HEK293 (cell line): ENCODE measurements at regions not wholly inside any gene's neighbourhood (a gene's known extent, or its start where the extent isn't known, plus 50 kb on each side); places are given as distances from the start of the nearest gene placed in this dataset.

Experiments
- CTCF ChIA-PET: fragments of 350-600 bp; formaldehyde crosslinking; extraction: SDS; loops from one replicate; lab custom pipeline; 2021; ENCODE audit warnings: antibody characterized with exemption; lab: Yijun Ruan, JAX
- POLR2A ChIA-PET: fragments of 300-600 bp; formaldehyde crosslinking; extraction: SDS; loops from one replicate; lab custom pipeline; 2020; ENCODE audit warnings: antibody characterized with exemption, inconsistent platforms; lab: Yijun Ruan, JAX
- H3K27ac ChIP-seq: fragments of 200-500 bp; sonication (Bioruptor generic); 2 replicates; pipeline ENCODE4 v1.5.1; 2014; ENCODE audit warnings: low read depth, low read length, control low read depth, inconsistent platforms; ENCODE audit errors: extremely low read depth
- H3K36me3 ChIP-seq, 2 experiments: fragments of 200-500 bp in 1 of 2; sonication (Bioruptor generic) in 1 of 2; 1 replicate in 1 of 2; 2 replicates in 1 of 2; pipeline ENCODE4 v1.5.1; 2014 to 2017; ENCODE audit warnings: inconsistent platforms in 2 of 2, low read length in 2 of 2; ENCODE audit not compliant: control insufficient read depth in 2 of 2, insufficient read depth in 1 of 2
- H3K4me1 ChIP-seq: fragments of 200-500 bp; sonication (Bioruptor generic); 2 replicates; pipeline ENCODE4 v1.5.1; 2014; ENCODE audit warnings: mild to moderate bottlenecking, low read length, inconsistent platforms; ENCODE audit not compliant: control insufficient read depth, insufficient read depth
- H3K4me3 ChIP-seq: 2 replicates; pipeline ENCODE4 v1.5.1; 2011; ENCODE audit warnings: low read depth, mild to moderate bottlenecking, control low read depth, low read length, moderate library complexity
- H3K9me3 ChIP-seq: fragments of 200-500 bp; sonication (Bioruptor generic); 2 replicates; pipeline ENCODE4 v1.5.1; 2014; ENCODE audit warnings: low read depth, low read length, inconsistent platforms; ENCODE audit not compliant: control insufficient read depth, insufficient read depth
- HOXD13 ChIP-seq: sonication (generic); formaldehyde crosslinking; IDR thresholded peaks from 2 replicates; pipeline ENCODE4 v1.8.0; 2022; ENCODE audit warnings: missing genetic modification reagents, borderline replicate concordance
- KLF16 ChIP-seq: fragments of 450-650 bp; formaldehyde crosslinking; IDR thresholded peaks from 2 replicates; pipeline ENCODE4 v1.5.1; 2017; ENCODE audit warnings: missing biosample characterization, missing genetic modification characterization
- PRDM1 ChIP-seq: fragments of 450-650 bp; formaldehyde crosslinking; IDR thresholded peaks from 2 replicates; pipeline ENCODE4; 2016; ENCODE audit warnings: missing biosample characterization, missing genetic modification characterization
- SALL2 ChIP-seq: fragments of 450-650 bp; formaldehyde crosslinking; IDR thresholded peaks from 2 replicates; pipeline ENCODE4 v1.5.0; 2017; ENCODE audit warnings: missing biosample characterization, mild to moderate bottlenecking, missing genetic modification characterization, borderline replicate concordance
- SP7 ChIP-seq: fragments of 450-650 bp; formaldehyde crosslinking; IDR thresholded peaks from 2 replicates; pipeline ENCODE4 v1.5.1; 2016; ENCODE audit warnings: missing biosample characterization, missing genetic modification characterization
- TRIM28 ChIP-seq: IDR thresholded peaks from 2 replicates; pipeline ENCODE4 v1.6.1; 2011; ENCODE audit warnings: low read length, control low read depth, borderline replicate concordance
- YY2 ChIP-seq: fragments of 450-650 bp; formaldehyde crosslinking; IDR thresholded peaks from 2 replicates; pipeline ENCODE4 v1.5.1; 2016; ENCODE audit warnings: missing biosample characterization, missing genetic modification characterization
- ZBTB21 ChIP-seq: fragments of 450-650 bp; formaldehyde crosslinking; IDR thresholded peaks from 2 replicates; pipeline ENCODE4 v1.5.1; 2017; ENCODE audit warnings: missing biosample characterization, missing genetic modification characterization
- ZFP37 ChIP-seq: fragments of 450-650 bp; formaldehyde crosslinking; IDR thresholded peaks from 2 replicates; pipeline ENCODE4 v1.5.1; 2016; ENCODE audit warnings: missing biosample characterization, missing genetic modification characterization
- ZNF133 ChIP-seq: fragments of 450-650 bp; formaldehyde crosslinking; IDR thresholded peaks from 2 replicates; pipeline ENCODE4 v1.5.1; 2016; ENCODE audit warnings: missing biosample characterization, missing genetic modification characterization
- ZNF157 ChIP-seq: fragments of 450-650 bp; formaldehyde crosslinking; IDR thresholded peaks from 2 replicates; pipeline ENCODE4 v1.5.1; 2016; ENCODE audit warnings: missing biosample characterization, missing genetic modification characterization
- ZNF16 ChIP-seq: fragments of 450-650 bp; formaldehyde crosslinking; IDR thresholded peaks from 2 replicates; pipeline ENCODE4 v1.5.1; 2016; ENCODE audit warnings: low read depth, missing biosample characterization, missing genetic modification characterization
- ZNF184 ChIP-seq: fragments of 450-650 bp; IDR thresholded peaks from 2 replicates; pipeline ENCODE4 v1.5.1; 2018; ENCODE audit warnings: missing biosample characterization, mild to moderate bottlenecking, missing genetic modification characterization
- ZNF24 ChIP-seq: fragments of 450-650 bp; formaldehyde crosslinking; IDR thresholded peaks from 2 replicates; pipeline ENCODE4 v1.5.1; 2016; ENCODE audit warnings: missing biosample characterization, missing genetic modification characterization
- ZNF292 ChIP-seq: fragments of 450-650 bp; formaldehyde crosslinking; IDR thresholded peaks from 2 replicates; pipeline ENCODE4 v1.5.1; 2016; ENCODE audit warnings: low read depth, missing biosample characterization, missing genetic modification characterization, borderline replicate concordance
- ZNF354C ChIP-seq: fragments of 450-650 bp; formaldehyde crosslinking; IDR thresholded peaks from 2 replicates; pipeline ENCODE4 v1.5.1; 2016; ENCODE audit warnings: missing biosample characterization, missing genetic modification characterization, low read depth, borderline replicate concordance
- ZNF501 ChIP-seq: fragments of 450-650 bp; formaldehyde crosslinking; IDR thresholded peaks from 2 replicates; pipeline ENCODE4 v1.5.1; 2016; ENCODE audit warnings: missing biosample characterization, missing genetic modification characterization
- ZNF571 ChIP-seq: fragments of 450-650 bp; formaldehyde crosslinking; IDR thresholded peaks from 2 replicates; pipeline ENCODE4 v1.5.0; 2017; ENCODE audit warnings: missing biosample characterization, missing genetic modification characterization
- ZNF600 ChIP-seq: fragments of 450-650 bp; formaldehyde crosslinking; IDR thresholded peaks from 2 replicates; pipeline ENCODE4 v1.5.1; 2016; ENCODE audit warnings: missing biosample characterization, missing genetic modification characterization
- ZNF624 ChIP-seq: fragments of 450-650 bp; formaldehyde crosslinking; IDR thresholded peaks from 2 replicates; pipeline ENCODE4 v1.5.1; 2017; ENCODE audit warnings: missing biosample characterization, missing genetic modification characterization
- ZNF670 ChIP-seq: fragments of 450-650 bp; formaldehyde crosslinking; IDR thresholded peaks from 2 replicates; pipeline ENCODE4 v1.5.1; 2016; ENCODE audit warnings: missing biosample characterization, missing genetic modification characterization, low read depth
- ZNF791 ChIP-seq: fragments of 450-650 bp; formaldehyde crosslinking; IDR thresholded peaks from 2 replicates; pipeline ENCODE4 v1.5.1; 2016; ENCODE audit warnings: missing biosample characterization, missing genetic modification characterization
- ZSCAN30 ChIP-seq: fragments of 450-650 bp; IDR thresholded peaks from 2 replicates; pipeline ENCODE4 v1.5.1; 2018; ENCODE audit warnings: missing biosample characterization, mild to moderate bottlenecking, missing genetic modification characterization, moderate library complexity
- ZXDB ChIP-seq: fragments of 450-650 bp; formaldehyde crosslinking; IDR thresholded peaks from 2 replicates; pipeline ENCODE4 v1.5.1; 2016; ENCODE audit warnings: missing biosample characterization, missing genetic modification characterization
- TF ChIP-seq, protein P1 (sequence below): fragments of 450-650 bp; formaldehyde crosslinking; IDR thresholded peaks from 2 replicates; pipeline ENCODE4 v1.5.1; 2017; ENCODE audit warnings: missing biosample characterization, missing genetic modification characterization
- TF ChIP-seq, protein P2 (sequence below): fragments of 450-650 bp; formaldehyde crosslinking; IDR thresholded peaks from 2 replicates; pipeline ENCODE4 v1.5.1; 2016; ENCODE audit warnings: missing biosample characterization, missing genetic modification characterization

DNA sequence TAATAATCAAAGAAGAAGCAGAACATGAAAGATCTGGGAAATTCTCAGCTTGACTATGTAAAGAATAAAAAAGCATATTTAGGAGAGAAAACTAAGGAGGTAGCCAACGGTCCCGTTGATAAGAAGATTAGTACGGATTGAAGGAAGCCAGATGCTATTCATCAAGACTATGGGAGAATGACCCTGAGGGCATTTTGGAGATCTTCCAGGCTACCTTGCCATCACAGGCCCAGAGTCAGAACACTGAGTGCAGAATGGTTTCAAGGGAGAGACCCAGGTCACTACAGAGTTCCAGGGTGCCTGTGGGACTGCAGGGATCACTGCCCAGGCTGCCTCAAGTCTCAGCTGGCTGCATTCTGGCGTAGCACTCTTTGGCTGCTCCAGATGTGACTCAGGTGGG, 752.9 kb upstream of the ARPP21 start:
- TF ChIP-seq KLF16 (tag by site-specific recombination): no peak
- TF ChIP-seq YY2 (tag by site-specific recombination): no peak
- TF ChIP-seq ZNF184 (tag by site-specific recombination): no peak
- no peak for TF ChIP-seq ZFP37 (tag by site-specific recombination)
- no peak for TF ChIP-seq ZNF157 (tag by site-specific recombination)
- TF ChIP-seq ZNF600 (tag by site-specific recombination): no peak
- no peak for TF ChIP-seq ZNF24 (tag by site-specific recombination)
- no peak for TF ChIP-seq HOXD13 (CRISPR knock-in tag)
- no peak for TF ChIP-seq ZXDB (tag by site-specific recombination)
- H3K27ac ChIP-seq: no peak overlapping the region
- POLR2A ChIA-PET: no interaction called here
- CTCF ChIA-PET: no interaction called here
- no peaks in the 10 kb centered on the region for H3K36me3 ChIP-seq
- H3K4me3 ChIP-seq: no peak overlapping the region
- H3K4me1 ChIP-seq: no peaks in the 10 kb centered on the region
- no peaks in the 10 kb centered on the region for H3K9me3 ChIP-seq

DNA sequence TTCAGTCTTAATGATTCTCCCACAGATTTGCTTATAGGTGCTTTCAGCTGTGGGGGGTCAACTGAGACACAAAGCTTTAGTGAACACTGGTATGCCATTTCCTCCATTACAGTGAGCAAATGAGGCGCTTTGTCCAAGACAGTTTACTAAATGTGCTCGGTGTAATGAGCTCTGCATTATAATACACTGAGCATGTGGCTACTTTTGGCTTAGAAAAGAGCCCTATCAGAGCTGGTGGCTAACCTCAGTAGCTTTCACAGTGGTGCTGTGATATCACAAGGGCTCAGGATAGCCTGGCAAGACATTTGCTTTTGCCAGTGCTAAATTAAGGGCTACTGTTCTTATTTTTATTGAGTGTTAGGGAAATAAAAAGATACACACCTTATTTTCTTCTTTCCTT, 749.7 kb upstream of the ARPP21 start:
- no peaks in the 10 kb centered on the region for H3K4me1 ChIP-seq
- H3K9me3 ChIP-seq: no peaks in the 10 kb centered on the region
- ChIA-PET POLR2A (no interaction called here), CTCF (no interaction called here)
- no peak overlapping the region for H3K4me3 ChIP-seq
- H3K36me3 ChIP-seq: no peaks in the 10 kb centered on the region
- H3K27ac ChIP-seq: no peak overlapping the region
- no peak for TF ChIP-seq ZSCAN30 (tag by site-specific recombination)
- no peak for TF ChIP-seq ZNF292 (tag by site-specific recombination)
- no peak for TF ChIP-seq ZXDB (tag by site-specific recombination)
- TF ChIP-seq ZNF624: no peak
- TF ChIP-seq ZNF133: no peak
- TF ChIP-seq, protein P1, sequence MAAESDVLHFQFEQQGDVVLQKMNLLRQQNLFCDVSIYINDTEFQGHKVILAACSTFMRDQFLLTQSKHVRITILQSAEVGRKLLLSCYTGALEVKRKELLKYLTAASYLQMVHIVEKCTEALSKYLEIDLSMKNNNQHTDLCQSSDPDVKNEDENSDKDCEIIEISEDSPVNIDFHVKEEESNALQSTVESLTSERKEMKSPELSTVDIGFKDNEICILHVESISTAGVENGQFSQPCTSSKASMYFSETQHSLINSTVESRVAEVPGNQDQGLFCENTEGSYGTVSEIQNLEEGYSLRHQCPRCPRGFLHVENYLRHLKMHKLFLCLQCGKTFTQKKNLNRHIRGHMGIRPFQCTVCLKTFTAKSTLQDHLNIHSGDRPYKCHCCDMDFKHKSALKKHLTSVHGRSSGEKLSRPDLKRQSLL: no peak
- TF ChIP-seq ZNF670: no peak
- no peak for TF ChIP-seq ZNF501
- TF ChIP-seq, protein P2, sequence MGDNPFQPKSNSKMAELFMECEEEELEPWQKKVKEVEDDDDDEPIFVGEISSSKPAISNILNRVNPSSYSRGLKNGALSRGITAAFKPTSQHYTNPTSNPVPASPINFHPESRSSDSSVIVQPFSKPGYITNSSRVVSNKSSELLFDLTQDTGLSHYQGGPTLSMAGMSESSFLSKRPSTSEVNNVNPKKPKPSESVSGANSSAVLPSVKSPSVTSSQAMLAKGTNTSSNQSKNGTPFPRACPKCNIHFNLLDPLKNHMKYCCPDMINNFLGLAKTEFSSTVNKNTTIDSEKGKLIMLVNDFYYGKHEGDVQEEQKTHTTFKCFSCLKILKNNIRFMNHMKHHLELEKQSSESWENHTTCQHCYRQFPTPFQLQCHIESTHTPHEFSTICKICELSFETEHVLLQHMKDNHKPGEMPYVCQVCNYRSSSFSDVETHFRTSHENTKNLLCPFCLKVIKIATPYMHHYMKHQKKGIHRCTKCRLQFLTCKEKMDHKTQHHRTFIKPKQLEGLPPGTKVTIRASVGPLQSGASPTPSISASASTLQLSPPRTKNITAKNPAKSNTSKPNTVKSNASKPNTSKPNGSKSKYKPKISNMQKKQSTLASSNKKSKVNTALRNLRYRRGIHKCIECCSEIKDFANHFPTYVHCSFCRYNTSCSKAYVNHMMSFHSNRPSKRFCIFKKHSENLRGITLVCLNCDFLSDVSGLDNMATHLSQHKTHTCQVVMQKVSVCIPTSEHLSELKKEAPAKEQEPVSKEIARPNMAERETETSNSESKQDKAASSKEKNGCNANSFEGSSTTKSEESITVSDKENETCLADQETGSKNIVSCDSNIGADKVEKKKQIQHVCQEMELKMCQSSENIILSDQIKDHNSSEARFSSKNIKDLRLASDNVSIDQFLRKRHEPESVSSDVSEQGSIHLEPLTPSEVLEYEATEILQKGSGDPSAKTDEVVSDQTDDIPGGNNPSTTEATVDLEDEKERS: no peak
- no peak for TF ChIP-seq ZNF791 (tag by site-specific recombination)
- no peak for TF ChIP-seq SALL2
- TF ChIP-seq PRDM1 (tag by site-specific recombination): no peak
- TF ChIP-seq ZBTB21 (tag by site-specific recombination): no peak
- no peak for TF ChIP-seq ZNF354C (tag by site-specific recombination)
- TF ChIP-seq ZNF16: no peak
- TF ChIP-seq ZNF571 (tag by site-specific recombination): no peak
- no peak for TF ChIP-seq TRIM28
- no peak for TF ChIP-seq SP7 (tag by site-specific recombination)
